SK-N-SH treated with all-trans-retinoic acid at 6 μM for 48 hours (cell line): ENCODE measurements at regions not wholly inside any gene's neighbourhood (a gene's known extent, or its start where the extent isn't known, plus 50 kb on each side); places are given as distances from the start of the nearest gene placed in this dataset.

Source experiments
- ATAC-seq: fragments of 200-7000 bp; cut with Tn5 transposase; 3 replicates; pipeline ENCODE4 v1.9.1; 2020; ENCODE audit warnings: mild to moderate bottlenecking, moderate library complexity
- ARNTL ChIP-seq: fragments of 450-650 bp; formaldehyde crosslinking; IDR thresholded peaks from 2 replicates; pipeline ENCODE4 v1.5.0; 2020; ENCODE audit warnings: low read depth, mild to moderate bottlenecking, moderate library complexity, borderline replicate concordance
- BACH2 ChIP-seq: fragments of 250-450 bp; sonication (Bioruptor Pico); IDR thresholded peaks from 2 replicates; pipeline ENCODE4 v1.9.0; 2021; ENCODE audit warnings: mild to moderate bottlenecking, borderline replicate concordance
- CSDC2 ChIP-seq: fragments of 250-450 bp; sonication (Bioruptor Pico); IDR thresholded peaks from 2 replicates; pipeline ENCODE4 v1.5.0; 2020; ENCODE audit warnings: mild to moderate bottlenecking, moderate library complexity
- ESRRG ChIP-seq: fragments of 250-450 bp; sonication (Bioruptor Pico); IDR thresholded peaks from 2 replicates; pipeline ENCODE4 v1.6.1; 2021; ENCODE audit warnings: mild to moderate bottlenecking
- GLIS3 ChIP-seq: fragments of 250-450 bp; sonication (Bioruptor Pico); IDR thresholded peaks from 2 replicates; pipeline ENCODE4 v1.5.0; 2020; ENCODE audit warnings: mild to moderate bottlenecking, moderate library complexity
- ISL1 ChIP-seq: fragments of 250-450 bp; sonication (Bioruptor Pico); IDR thresholded peaks from 2 replicates; pipeline ENCODE4 v2.1.2; 2022; ENCODE audit warnings: mild to moderate bottlenecking, moderate library complexity
- OSR1 ChIP-seq: fragments of 250-450 bp; sonication (Bioruptor Pico); IDR thresholded peaks from 2 replicates; pipeline ENCODE4 v1.8.0; 2022; ENCODE audit warnings: moderate library complexity, mild to moderate bottlenecking, inconsistent platforms
- PPARA ChIP-seq: fragments of 250-450 bp; sonication (Bioruptor Pico); IDR thresholded peaks from 2 replicates; pipeline ENCODE4 v1.5.0; 2020; ENCODE audit warnings: mild to moderate bottlenecking, borderline replicate concordance
- SNAI2 ChIP-seq: fragments of 250-450 bp; sonication (Bioruptor Pico); IDR thresholded peaks from 2 replicates; pipeline ENCODE4 v1.5.0; 2020; ENCODE audit warnings: mild to moderate bottlenecking, moderate library complexity
- TCF4 ChIP-seq: fragments of 250-450 bp; sonication (Bioruptor Pico); IDR thresholded peaks from 2 replicates; pipeline ENCODE4 v1.8.0; 2021; ENCODE audit warnings: mild to moderate bottlenecking, moderate library complexity, borderline replicate concordance
- TOX ChIP-seq: fragments of 250-450 bp; sonication (Bioruptor Pico); IDR thresholded peaks from 2 replicates; pipeline ENCODE4 v1.8.0; 2021; ENCODE audit warnings: mild to moderate bottlenecking, moderate library complexity, borderline replicate concordance
- ZC3H10 ChIP-seq: fragments of 250-450 bp; sonication (Bioruptor Pico); IDR thresholded peaks from 2 replicates; pipeline ENCODE4 v1.5.1; 2021; ENCODE audit warnings: mild to moderate bottlenecking, moderate library complexity
- ZFP3 ChIP-seq: fragments of 250-450 bp; sonication (Bioruptor Pico); IDR thresholded peaks from 2 replicates; pipeline ENCODE4 v1.5.0; 2020; ENCODE audit warnings: mild to moderate bottlenecking, moderate library complexity
- ZFP30 ChIP-seq: fragments of 450-650 bp; formaldehyde crosslinking; IDR thresholded peaks from 2 replicates; pipeline ENCODE4 v1.5.0; 2022; ENCODE audit warnings: mild to moderate bottlenecking, moderate library complexity
- ZNF565 ChIP-seq: fragments of 450-650 bp; formaldehyde crosslinking; conservative IDR thresholded peaks from 2 replicates; pipeline ENCODE4 v1.5.0; 2020; ENCODE audit warnings: low read depth, mild to moderate bottlenecking, moderate library complexity
- ZNF70 ChIP-seq: fragments of 450-650 bp; formaldehyde crosslinking; IDR thresholded peaks from 2 replicates; pipeline ENCODE4 v1.5.0; 2020; ENCODE audit warnings: mild to moderate bottlenecking, moderate library complexity
- ZNF8 ChIP-seq: fragments of 450-650 bp; formaldehyde crosslinking; IDR thresholded peaks from 2 replicates; pipeline ENCODE4 v1.5.0; 2020; ENCODE audit warnings: mild to moderate bottlenecking, moderate library complexity
- TF ChIP-seq, protein P1 (sequence below): fragments of 250-450 bp; sonication (Bioruptor Pico); IDR thresholded peaks from 2 replicates; pipeline ENCODE4 v1.5.1; 2021; ENCODE audit warnings: mild to moderate bottlenecking, moderate library complexity
- TF ChIP-seq, protein P2 (sequence below): fragments of 250-450 bp; sonication (Bioruptor Pico); IDR thresholded peaks from 2 replicates; pipeline ENCODE4 v1.8.0; 2021; ENCODE audit warnings: low read depth, mild to moderate bottlenecking, moderate library complexity, borderline replicate concordance
- TF ChIP-seq, protein P3 (sequence below): fragments of 250-450 bp; sonication (Bioruptor Pico); IDR thresholded peaks from 2 replicates; pipeline ENCODE4 v1.5.0; 2020; ENCODE audit warnings: mild to moderate bottlenecking, moderate library complexity
- TF ChIP-seq, protein P4 (sequence below): fragments of 250-450 bp; sonication (Bioruptor Pico); IDR thresholded peaks from 2 replicates; pipeline ENCODE4 v1.8.0; 2020; ENCODE audit warnings: mild to moderate bottlenecking, moderate library complexity, borderline replicate concordance
- TF ChIP-seq, protein P5 (sequence below): fragments of 250-450 bp; sonication (Bioruptor Pico); IDR thresholded peaks from 2 replicates; pipeline ENCODE4 v1.5.1; 2020; ENCODE audit warnings: low read depth, mild to moderate bottlenecking, moderate library complexity

DNA sequence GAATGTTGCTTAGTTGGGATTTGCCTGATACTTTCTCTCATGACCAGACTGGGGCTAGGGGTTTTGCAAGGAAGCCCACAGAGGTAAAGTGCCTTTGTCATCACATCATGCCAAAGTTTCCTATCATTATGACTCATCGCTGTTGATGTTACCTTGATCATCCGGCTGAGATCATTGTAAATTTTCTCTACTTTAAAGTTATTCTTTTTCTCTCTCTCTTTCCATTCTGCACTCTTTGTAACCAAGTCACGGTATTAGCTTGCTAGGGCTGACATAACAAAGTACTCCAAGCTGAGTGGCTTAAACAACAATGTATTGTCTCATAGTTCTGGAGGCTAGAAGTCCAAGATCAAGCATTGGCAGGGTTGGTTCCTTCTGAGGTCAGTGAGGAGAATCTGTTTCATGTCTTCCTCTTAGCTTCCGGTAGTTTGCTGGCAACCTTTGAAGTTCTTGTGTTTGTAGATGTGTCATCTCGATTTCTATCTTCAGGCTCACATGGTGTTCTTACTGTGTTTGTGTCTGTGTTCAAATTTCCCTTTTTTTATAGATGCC, 113.0 kb downstream of the DTHD1 start:
- TF ChIP-seq TOX (no peak), OSR1 (CRISPR knock-in tag) (no peak), BACH2 (CRISPR knock-in tag) (no peak), ZNF70 (CRISPR knock-in tag) (no peak), ZNF565 (CRISPR knock-in tag) (no peak), TCF4 (CRISPR knock-in tag) (no peak), CSDC2 (CRISPR knock-in tag) (no peak), PPARA (CRISPR knock-in tag) (no peak), ZC3H10 (CRISPR knock-in tag) (no peak), SNAI2 (CRISPR knock-in tag) (no peak), ISL1 (no peak)
- TF ChIP-seq, all 23 proteins: peak for 0
- no peak for ATAC-seq

DNA sequence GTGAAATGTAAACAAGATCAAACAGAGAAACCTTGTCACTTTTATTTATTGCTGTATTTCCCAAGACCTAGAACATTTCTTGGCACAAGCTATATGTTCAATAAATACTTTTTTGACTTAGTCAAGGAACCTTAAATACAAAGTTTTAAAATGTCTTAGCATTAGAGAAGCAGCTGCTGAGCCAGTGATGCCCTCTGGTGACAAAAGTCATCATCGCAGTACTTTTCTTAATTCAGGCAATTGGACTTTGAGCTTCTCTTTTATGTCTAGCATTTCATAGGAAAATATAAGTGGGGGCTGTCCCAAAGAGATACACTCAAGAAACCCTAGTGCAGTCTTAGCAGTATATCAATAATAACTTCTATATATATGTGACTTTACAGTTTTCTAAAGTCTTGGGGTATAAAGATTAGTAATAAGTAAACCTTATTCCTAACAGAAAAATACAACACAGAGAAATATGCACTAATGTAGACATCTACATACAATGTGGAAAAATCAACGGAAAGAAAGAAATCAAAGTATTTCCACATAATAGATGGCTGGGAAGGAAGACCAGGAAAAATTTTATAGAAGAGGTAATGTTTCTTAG, 118.4 kb downstream of the DTHD1 start:
- TF ChIP-seq GLIS3 (CRISPR knock-in tag) (no peak), ZFP30 (CRISPR knock-in tag) (no peak), ZNF8 (CRISPR knock-in tag) (no peak), ZNF70 (CRISPR knock-in tag) (no peak), ESRRG (CRISPR knock-in tag) (no peak), PPARA (CRISPR knock-in tag) (no peak)
- TF ChIP-seq, protein P1, sequence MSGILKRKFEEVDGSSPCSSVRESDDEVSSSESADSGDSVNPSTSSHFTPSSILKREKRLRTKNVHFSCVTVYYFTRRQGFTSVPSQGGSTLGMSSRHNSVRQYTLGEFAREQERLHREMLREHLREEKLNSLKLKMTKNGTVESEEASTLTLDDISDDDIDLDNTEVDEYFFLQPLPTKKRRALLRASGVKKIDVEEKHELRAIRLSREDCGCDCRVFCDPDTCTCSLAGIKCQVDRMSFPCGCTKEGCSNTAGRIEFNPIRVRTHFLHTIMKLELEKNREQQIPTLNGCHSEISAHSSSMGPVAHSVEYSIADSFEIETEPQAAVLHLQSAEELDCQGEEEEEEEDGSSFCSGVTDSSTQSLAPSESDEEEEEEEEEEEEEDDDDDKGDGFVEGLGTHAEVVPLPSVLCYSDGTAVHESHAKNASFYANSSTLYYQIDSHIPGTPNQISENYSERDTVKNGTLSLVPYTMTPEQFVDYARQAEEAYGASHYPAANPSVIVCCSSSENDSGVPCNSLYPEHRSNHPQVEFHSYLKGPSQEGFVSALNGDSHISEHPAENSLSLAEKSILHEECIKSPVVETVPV (CRISPR knock-in tag): no peak
- TF ChIP-seq, all 23 proteins: peak for 0
- 0 out of 3 replicates have a peak, but pooled peaks have one; percentile 37 for ATAC-seq

DNA sequence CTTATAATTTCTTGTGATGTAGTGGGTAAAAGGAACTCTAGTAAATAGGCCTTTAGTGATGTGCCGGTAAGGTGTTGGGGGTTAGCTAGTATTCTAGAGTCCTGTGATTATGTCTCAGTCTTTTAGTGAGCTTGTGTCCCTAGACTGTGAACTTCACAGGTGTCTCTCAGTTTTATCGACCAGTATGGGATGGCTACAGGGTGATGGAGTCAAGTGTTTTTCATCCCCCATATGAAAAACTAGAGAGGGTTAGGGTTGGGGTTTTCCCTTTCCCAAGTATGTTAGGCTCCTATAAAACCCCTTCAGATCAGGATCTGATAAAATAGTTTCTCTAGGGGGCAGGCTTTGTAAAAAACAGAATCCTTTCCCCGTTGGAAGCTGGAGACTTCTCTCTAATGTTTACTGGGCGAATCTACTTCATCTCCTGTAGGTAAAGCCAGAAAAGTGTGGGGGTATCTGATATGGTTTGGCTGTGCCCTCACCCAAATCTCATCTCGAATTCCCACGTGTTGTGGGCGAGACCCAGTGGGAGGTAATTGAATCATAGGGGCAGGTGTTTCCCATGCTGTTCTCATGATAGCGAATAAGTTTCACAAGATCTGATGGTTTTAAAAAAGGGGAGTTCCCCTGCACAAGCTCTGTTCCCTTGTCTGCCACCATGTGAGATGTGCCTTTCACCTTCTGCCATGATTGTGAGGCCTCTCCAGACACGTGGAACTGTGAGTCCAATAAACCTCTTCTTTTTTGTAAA, 120.8 kb downstream of the DTHD1 start:
- no peak for ATAC-seq
- no peak for TF ChIP-seq OSR1 (CRISPR knock-in tag)
- TF ChIP-seq ZFP3 (CRISPR knock-in tag): no peak
- TF ChIP-seq, protein P2, sequence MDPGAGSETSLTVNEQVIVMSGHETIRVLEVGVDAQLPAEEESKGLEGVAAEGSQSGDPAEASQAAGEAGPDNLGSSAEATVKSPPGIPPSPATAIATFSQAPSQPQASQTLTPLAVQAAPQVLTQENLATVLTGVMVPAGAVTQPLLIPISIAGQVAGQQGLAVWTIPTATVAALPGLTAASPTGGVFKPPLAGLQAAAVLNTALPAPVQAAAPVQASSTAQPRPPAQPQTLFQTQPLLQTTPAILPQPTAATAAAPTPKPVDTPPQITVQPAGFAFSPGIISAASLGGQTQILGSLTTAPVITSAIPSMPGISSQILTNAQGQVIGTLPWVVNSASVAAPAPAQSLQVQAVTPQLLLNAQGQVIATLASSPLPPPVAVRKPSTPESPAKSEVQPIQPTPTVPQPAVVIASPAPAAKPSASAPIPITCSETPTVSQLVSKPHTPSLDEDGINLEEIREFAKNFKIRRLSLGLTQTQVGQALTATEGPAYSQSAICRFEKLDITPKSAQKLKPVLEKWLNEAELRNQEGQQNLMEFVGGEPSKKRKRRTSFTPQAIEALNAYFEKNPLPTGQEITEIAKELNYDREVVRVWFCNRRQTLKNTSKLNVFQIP: no peak
- TF ChIP-seq TCF4 (CRISPR knock-in tag): no peak
- no peak for TF ChIP-seq ZNF8 (CRISPR knock-in tag)
- TF ChIP-seq GLIS3 (CRISPR knock-in tag): no peak
- TF ChIP-seq ZFP30 (CRISPR knock-in tag): no peak
- no peak for TF ChIP-seq PPARA (CRISPR knock-in tag)
- no peak for TF ChIP-seq TOX
- TF ChIP-seq ZNF70 (CRISPR knock-in tag): no peak
- no peak for TF ChIP-seq SNAI2 (CRISPR knock-in tag)
- TF ChIP-seq BACH2 (CRISPR knock-in tag): no peak
- TF ChIP-seq CSDC2 (CRISPR knock-in tag): no peak
- TF ChIP-seq ARNTL: no peak
- TF ChIP-seq ISL1: no peak
- TF ChIP-seq, protein P3, sequence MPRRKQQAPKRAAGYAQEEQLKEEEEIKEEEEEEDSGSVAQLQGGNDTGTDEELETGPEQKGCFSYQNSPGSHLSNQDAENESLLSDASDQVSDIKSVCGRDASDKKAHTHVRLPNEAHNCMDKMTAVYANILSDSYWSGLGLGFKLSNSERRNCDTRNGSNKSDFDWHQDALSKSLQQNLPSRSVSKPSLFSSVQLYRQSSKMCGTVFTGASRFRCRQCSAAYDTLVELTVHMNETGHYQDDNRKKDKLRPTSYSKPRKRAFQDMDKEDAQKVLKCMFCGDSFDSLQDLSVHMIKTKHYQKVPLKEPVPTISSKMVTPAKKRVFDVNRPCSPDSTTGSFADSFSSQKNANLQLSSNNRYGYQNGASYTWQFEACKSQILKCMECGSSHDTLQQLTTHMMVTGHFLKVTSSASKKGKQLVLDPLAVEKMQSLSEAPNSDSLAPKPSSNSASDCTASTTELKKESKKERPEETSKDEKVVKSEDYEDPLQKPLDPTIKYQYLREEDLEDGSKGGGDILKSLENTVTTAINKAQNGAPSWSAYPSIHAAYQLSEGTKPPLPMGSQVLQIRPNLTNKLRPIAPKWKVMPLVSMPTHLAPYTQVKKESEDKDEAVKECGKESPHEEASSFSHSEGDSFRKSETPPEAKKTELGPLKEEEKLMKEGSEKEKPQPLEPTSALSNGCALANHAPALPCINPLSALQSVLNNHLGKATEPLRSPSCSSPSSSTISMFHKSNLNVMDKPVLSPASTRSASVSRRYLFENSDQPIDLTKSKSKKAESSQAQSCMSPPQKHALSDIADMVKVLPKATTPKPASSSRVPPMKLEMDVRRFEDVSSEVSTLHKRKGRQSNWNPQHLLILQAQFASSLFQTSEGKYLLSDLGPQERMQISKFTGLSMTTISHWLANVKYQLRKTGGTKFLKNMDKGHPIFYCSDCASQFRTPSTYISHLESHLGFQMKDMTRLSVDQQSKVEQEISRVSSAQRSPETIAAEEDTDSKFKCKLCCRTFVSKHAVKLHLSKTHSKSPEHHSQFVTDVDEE (CRISPR knock-in tag): no peak
- TF ChIP-seq, protein P4, sequence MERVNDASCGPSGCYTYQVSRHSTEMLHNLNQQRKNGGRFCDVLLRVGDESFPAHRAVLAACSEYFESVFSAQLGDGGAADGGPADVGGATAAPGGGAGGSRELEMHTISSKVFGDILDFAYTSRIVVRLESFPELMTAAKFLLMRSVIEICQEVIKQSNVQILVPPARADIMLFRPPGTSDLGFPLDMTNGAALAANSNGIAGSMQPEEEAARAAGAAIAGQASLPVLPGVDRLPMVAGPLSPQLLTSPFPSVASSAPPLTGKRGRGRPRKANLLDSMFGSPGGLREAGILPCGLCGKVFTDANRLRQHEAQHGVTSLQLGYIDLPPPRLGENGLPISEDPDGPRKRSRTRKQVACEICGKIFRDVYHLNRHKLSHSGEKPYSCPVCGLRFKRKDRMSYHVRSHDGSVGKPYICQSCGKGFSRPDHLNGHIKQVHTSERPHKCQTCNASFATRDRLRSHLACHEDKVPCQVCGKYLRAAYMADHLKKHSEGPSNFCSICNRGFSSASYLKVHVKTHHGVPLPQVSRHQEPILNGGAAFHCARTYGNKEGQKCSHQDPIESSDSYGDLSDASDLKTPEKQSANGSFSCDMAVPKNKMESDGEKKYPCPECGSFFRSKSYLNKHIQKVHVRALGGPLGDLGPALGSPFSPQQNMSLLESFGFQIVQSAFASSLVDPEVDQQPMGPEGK (CRISPR knock-in tag): no peak
- no peak for TF ChIP-seq ZC3H10 (CRISPR knock-in tag)
- TF ChIP-seq, protein P1 (CRISPR knock-in tag): no peak
- TF ChIP-seq, protein P5, sequence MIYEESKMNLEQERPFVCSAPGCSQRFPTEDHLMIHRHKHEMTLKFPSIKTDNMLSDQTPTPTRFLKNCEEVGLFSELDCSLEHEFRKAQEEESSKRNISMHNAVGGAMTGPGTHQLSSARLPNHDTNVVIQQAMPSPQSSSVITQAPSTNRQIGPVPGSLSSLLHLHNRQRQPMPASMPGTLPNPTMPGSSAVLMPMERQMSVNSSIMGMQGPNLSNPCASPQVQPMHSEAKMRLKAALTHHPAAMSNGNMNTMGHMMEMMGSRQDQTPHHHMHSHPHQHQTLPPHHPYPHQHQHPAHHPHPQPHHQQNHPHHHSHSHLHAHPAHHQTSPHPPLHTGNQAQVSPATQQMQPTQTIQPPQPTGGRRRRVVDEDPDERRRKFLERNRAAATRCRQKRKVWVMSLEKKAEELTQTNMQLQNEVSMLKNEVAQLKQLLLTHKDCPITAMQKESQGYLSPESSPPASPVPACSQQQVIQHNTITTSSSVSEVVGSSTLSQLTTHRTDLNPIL: no peak
- TF ChIP-seq, all 23 proteins: peak for 0
